Activated CD4-positive, alpha-beta memory T cell treated with anti-CD3 and anti-CD28 coated beads for 36 hours (primary cell): ENCODE measurements at regions not wholly inside any gene's neighbourhood (a gene's known extent, or its start where the extent isn't known, plus 50 kb on each side); places are given as distances from the start of the nearest gene placed in this dataset.
"Not testable (repeated sequence)": the region's sequence is repeated elsewhere in the genome, so short reads cannot be mapped to it uniquely, and the experiment has no call there.

ENCODE experiments used
- CTCF ChIA-PET: fragments of 350-600 bp; sonication (Branson Sonifier 250); formaldehyde crosslinking; loops from one replicate; lab custom pipeline; 2021; ENCODE audit warnings: antibody characterized with exemption, inconsistent platforms; lab: Charles Lee
- POLR2A ChIA-PET: fragments of 350-600 bp; sonication (Branson Sonifier 250); formaldehyde crosslinking; loops from one replicate; lab custom pipeline; 2021; ENCODE audit warnings: antibody characterized with exemption; lab: Charles Lee
- DNase-seq: peaks from one replicate; pipeline ENCODE4 v3.0.0-alpha.2; 2020
- H3K27ac Mint-ChIP-seq: one replicate; pipeline ENCODE4 v1.8.0; 2021; ENCODE audit warnings: mixed read lengths
- H3K27me3 Mint-ChIP-seq: one replicate; pipeline ENCODE4 v1.8.0; 2021; ENCODE audit warnings: mixed read lengths
- H3K36me3 Mint-ChIP-seq: one replicate; pipeline ENCODE4 v1.8.0; 2021; ENCODE audit warnings: mixed read lengths
- H3K4me1 Mint-ChIP-seq: one replicate; pipeline ENCODE4 v1.8.0; 2021; ENCODE audit warnings: low read depth, mixed read lengths
- H3K4me3 Mint-ChIP-seq: one replicate; pipeline ENCODE4 v1.8.0; 2021; ENCODE audit warnings: mild to moderate bottlenecking, mixed read lengths
- H3K9me3 Mint-ChIP-seq: one replicate; pipeline ENCODE4 v1.8.0; 2021; ENCODE audit warnings: mixed read lengths
- intact Hi-C: fragments of 100-400 bp; cut with micrococcal nuclease; formaldehyde crosslinking; loops from one replicate; pipeline ENCODE4 v1.15.1; 2023

GRCh38 chr7:101679653-101680173, 50.6 kb upstream of the MYL10 start:
- CTCF ChIA-PET, H3K27ac Mint-ChIP-seq, POLR2A ChIA-PET, H3K9me3 Mint-ChIP-seq, intact Hi-C loops, DNase-seq, H3K27me3 Mint-ChIP-seq, H3K4me1 Mint-ChIP-seq, H3K36me3 Mint-ChIP-seq, H3K4me3 Mint-ChIP-seq: not testable (repeated sequence)

GRCh38 chr7:101680406-101681145, 51.5 kb upstream of the MYL10 start:
- DNase-seq: no peak
- Mint-ChIP-seq H3K4me3 (no peak overlapping the region), H3K27ac (no peak overlapping the region), H3K4me1 (no peaks in the 10 kb centered on the region), H3K27me3 (no peaks in the 10 kb centered on the region), H3K36me3 (no peaks in the 10 kb centered on the region), H3K9me3 (no peaks in the 10 kb centered on the region)
- POLR2A ChIA-PET: no interaction called here
- intact Hi-C loops: no loop called here
- CTCF ChIA-PET: no interaction called here

GRCh38 chr7:101681170-101682007, 52.3 kb upstream of the MYL10 start:
- CTCF ChIA-PET: no interaction called here
- intact Hi-C loops: no loop called here
- Mint-ChIP-seq H3K9me3 (no peaks in the 10 kb centered on the region), H3K27ac (no peak overlapping the region), H3K4me3 (no peak overlapping the region), H3K36me3 (no peaks in the 10 kb centered on the region), H3K4me1 (no peaks in the 10 kb centered on the region), H3K27me3 (no peaks in the 10 kb centered on the region)
- DNase-seq: no peak
- POLR2A ChIA-PET: no interaction called here

GRCh38 chr7:101684983-101685330, 55.9 kb upstream of the MYL10 start:
- intact Hi-C loops: loop anchor here (5.0 kb wide), 1 partner anchor 552 kb away; no protein-coding TSS in a partner anchor
- H3K9me3 Mint-ChIP-seq: no peaks in the 10 kb centered on the region
- no peaks in the 10 kb centered on the region for H3K36me3 Mint-ChIP-seq
- H3K4me1 Mint-ChIP-seq: no peaks in the 10 kb centered on the region
- H3K27ac Mint-ChIP-seq: no peak overlapping the region
- ChIA-PET POLR2A (no interaction called here), CTCF (interaction anchor here (2.2 kb wide), 1 partner anchor 129 kb away, joined by 4 read pairs; no protein-coding TSS in a partner anchor)
- H3K27me3 Mint-ChIP-seq: peaks cover 1% of the 10 kb centered on the region
- H3K4me3 Mint-ChIP-seq: no peak overlapping the region
- no peak for DNase-seq

- no peak for DNase-seq
- ChIA-PET POLR2A (interaction anchor here (0.6 kb wide), 1 partner anchor 548 kb away, joined by 3 read pairs; no protein-coding TSS in a partner anchor), CTCF (no interaction called here)
- no peaks in the 10 kb centered on the region for H3K4me1 Mint-ChIP-seq
- no peaks in the 10 kb centered on the region for H3K9me3 Mint-ChIP-seq
- peaks cover 1% of the 10 kb centered on the region for H3K27me3 Mint-ChIP-seq
- H3K27ac Mint-ChIP-seq: no peak overlapping the region
- no peaks in the 10 kb centered on the region for H3K36me3 Mint-ChIP-seq
- H3K4me3 Mint-ChIP-seq: no peak overlapping the region
- intact Hi-C loops: loop anchor here (5.0 kb wide), 1 partner anchor 551 kb away; no protein-coding TSS in a partner anchor
Observed at GRCh38 chr7:101686030-101686429, 56.9 kb upstream of the MYL10 start.

- peaks cover 1% of the 10 kb centered on the region for H3K27me3 Mint-ChIP-seq
- CTCF ChIA-PET: interaction anchor here (1.5 kb wide), 1 partner anchor 127 kb away, joined by 5 read pairs; no protein-coding TSS in a partner anchor
Observed at GRCh38 chr7:101687081-101687480, 58.0 kb upstream of the MYL10 start.

GRCh38 chr7:101687791-101688182, 58.7 kb upstream of the MYL10 start:
- H3K27me3 Mint-ChIP-seq: peaks cover 1% of the 10 kb centered on the region
- POLR2A ChIA-PET: no interaction called here

More at GRCh38 chr7:101687081-101687480, 58.0 kb upstream of the MYL10 start:
- Mint-ChIP-seq H3K36me3 (no peaks in the 10 kb centered on the region), H3K4me1 (no peaks in the 10 kb centered on the region), H3K4me3 (no peak overlapping the region), H3K9me3 (no peaks in the 10 kb centered on the region), H3K27ac (no peak overlapping the region)
- no peak for DNase-seq
- intact Hi-C loops: loop anchor here (5.0 kb wide), 1 partner anchor 550 kb away; no protein-coding TSS in a partner anchor
- POLR2A ChIA-PET: no interaction called here

GRCh38 chr7:101688183-101688831, 59.2 kb upstream of the MYL10 start:
- CTCF ChIA-PET: interaction anchor here (0.9 to 1.6 kb wide), 7 partner anchors 55 to 582 kb away, joined by 3 to 7 read pairs (median 3); no protein-coding TSS in a partner anchor
- POLR2A ChIA-PET: no interaction called here
- H3K36me3 Mint-ChIP-seq: no peaks in the 10 kb centered on the region
- intact Hi-C loops: loop anchor here (1.0 to 5.0 kb wide), 3 partner anchors 126 to 584 kb away; no protein-coding TSS in a partner anchor
- no peaks in the 10 kb centered on the region for H3K9me3 Mint-ChIP-seq
- no peak overlapping the region for H3K4me3 Mint-ChIP-seq
- DNase-seq: peak; percentile 83
- no peak overlapping the region for H3K27ac Mint-ChIP-seq
- peaks cover 1% of the 10 kb centered on the region for H3K27me3 Mint-ChIP-seq
- no peaks in the 10 kb centered on the region for H3K4me1 Mint-ChIP-seq

More at GRCh38 chr7:101687791-101688182, 58.7 kb upstream of the MYL10 start:
- H3K4me3 Mint-ChIP-seq: no peak overlapping the region
- no peaks in the 10 kb centered on the region for H3K4me1 Mint-ChIP-seq
- no peak overlapping the region for H3K27ac Mint-ChIP-seq
- no peaks in the 10 kb centered on the region for H3K9me3 Mint-ChIP-seq
- intact Hi-C loops: loop anchor here (1.0 to 5.0 kb wide), 3 partner anchors 127 to 585 kb away; no protein-coding TSS in a partner anchor
- H3K36me3 Mint-ChIP-seq: no peaks in the 10 kb centered on the region
- DNase-seq: no peak
- CTCF ChIA-PET: interaction anchor here (1.5 to 1.6 kb wide), 2 partner anchors 85 to 127 kb away, joined by 4 to 5 read pairs; no protein-coding TSS in a partner anchor

- intact Hi-C loops: loop anchor here (1.0 to 5.0 kb wide), 3 partner anchors 126 to 583 kb away; no protein-coding TSS in a partner anchor
- Mint-ChIP-seq H3K27ac (no peak overlapping the region), H3K27me3 (peaks cover 3% of the 10 kb centered on the region), H3K36me3 (no peaks in the 10 kb centered on the region), H3K4me1 (no peaks in the 10 kb centered on the region), H3K4me3 (no peak overlapping the region), H3K9me3 (no peaks in the 10 kb centered on the region)
- ChIA-PET POLR2A (no interaction called here), CTCF (interaction anchor here (0.6 to 1.8 kb wide), 9 partner anchors 54 to 581 kb away, joined by 3 to 7 read pairs (median 3); no protein-coding TSS in a partner anchor)
- DNase-seq: no peak
Observed at GRCh38 chr7:101688995-101689907, 60.2 kb upstream of the MYL10 start.

GRCh38 chr7:101690061-101690460, 61.0 kb upstream of the MYL10 start:
- POLR2A ChIA-PET: no interaction called here
- DNase-seq: no peak
- Mint-ChIP-seq H3K9me3 (no peaks in the 10 kb centered on the region), H3K36me3 (no peaks in the 10 kb centered on the region), H3K27me3 (peaks cover 3% of the 10 kb centered on the region), H3K27ac (no peak overlapping the region), H3K4me1 (no peaks in the 10 kb centered on the region), H3K4me3 (no peak overlapping the region)
- CTCF ChIA-PET: interaction anchor here (1.6 to 1.8 kb wide), 2 partner anchors 128 to 547 kb away, joined by 3 to 5 read pairs; no protein-coding TSS in a partner anchor
- intact Hi-C loops: no loop called here
